ENCODE measurements at regions not wholly inside any gene's neighbourhood (a gene's known extent, or its start where the extent isn't known, plus 50 kb on each side); places are given as distances from the start of the nearest gene placed in this dataset.

GRCh38 chr18:38115201-38115600 lies 549.6 kb upstream of the CELF4 start:
- no peaks in the 10 kb centered on the region for H3K27me3 ChIP-seq
- no peaks in the 10 kb centered on the region for H3K9me3 ChIP-seq
- no peaks in the 10 kb centered on the region for H3K36me3 ChIP-seq
- TF ChIP-seq POLR2A (IDR thresholded peaks at IDR 0.05) (no peak), EP300 (IDR thresholded peaks at IDR 0.05) (no peak)
- TF ChIP-seq, protein P1, sequence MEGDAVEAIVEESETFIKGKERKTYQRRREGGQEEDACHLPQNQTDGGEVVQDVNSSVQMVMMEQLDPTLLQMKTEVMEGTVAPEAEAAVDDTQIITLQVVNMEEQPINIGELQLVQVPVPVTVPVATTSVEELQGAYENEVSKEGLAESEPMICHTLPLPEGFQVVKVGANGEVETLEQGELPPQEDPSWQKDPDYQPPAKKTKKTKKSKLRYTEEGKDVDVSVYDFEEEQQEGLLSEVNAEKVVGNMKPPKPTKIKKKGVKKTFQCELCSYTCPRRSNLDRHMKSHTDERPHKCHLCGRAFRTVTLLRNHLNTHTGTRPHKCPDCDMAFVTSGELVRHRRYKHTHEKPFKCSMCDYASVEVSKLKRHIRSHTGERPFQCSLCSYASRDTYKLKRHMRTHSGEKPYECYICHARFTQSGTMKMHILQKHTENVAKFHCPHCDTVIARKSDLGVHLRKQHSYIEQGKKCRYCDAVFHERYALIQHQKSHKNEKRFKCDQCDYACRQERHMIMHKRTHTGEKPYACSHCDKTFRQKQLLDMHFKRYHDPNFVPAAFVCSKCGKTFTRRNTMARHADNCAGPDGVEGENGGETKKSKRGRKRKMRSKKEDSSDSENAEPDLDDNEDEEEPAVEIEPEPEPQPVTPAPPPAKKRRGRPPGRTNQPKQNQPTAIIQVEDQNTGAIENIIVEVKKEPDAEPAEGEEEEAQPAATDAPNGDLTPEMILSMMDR (IDR thresholded peaks at IDR 0.05), result no peak
- H3K4me1 ChIP-seq (ENCODE audit: insufficient read depth), result no peaks in the 10 kb centered on the region
- no peak for DNase-seq
- no peak overlapping the region for H3K27ac ChIP-seq
- H3K4me3 ChIP-seq, result no peak overlapping the region
- intact Hi-C loops (cut with DNase I), result no loop called here
- 15 to 37% (median 27%) methylated on average over 1 of the region's 1 CpG for WGBS, 3 donors

DNA sequence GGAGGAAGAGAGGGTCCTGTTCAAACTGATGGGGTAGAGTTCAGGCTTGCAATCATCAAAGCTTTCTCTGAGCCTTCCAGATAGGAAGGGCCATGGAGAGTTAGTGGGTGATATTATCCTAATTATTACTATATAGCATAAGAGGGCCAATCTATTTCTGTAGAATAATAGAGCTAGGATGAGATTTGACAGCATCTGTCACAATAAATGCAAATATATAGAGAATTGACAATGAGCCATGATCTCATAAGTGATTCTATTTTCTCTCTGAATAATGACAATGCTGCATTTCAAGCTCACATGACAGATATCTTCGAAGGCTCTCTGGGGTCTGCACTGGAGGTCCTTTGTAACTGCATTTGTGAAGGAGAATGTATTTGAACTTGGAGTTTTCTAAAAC lies 521.9 kb upstream of the CELF4 start:
- Histone ChIP-seq H3K9me3 (no peaks in the 10 kb centered on the region), H3K27ac (no peak overlapping the region), H3K27me3 (no peaks in the 10 kb centered on the region), H3K4me3 (no peak overlapping the region), H3K36me3 (no peaks in the 10 kb centered on the region), H3K4me1 (ENCODE audit: insufficient read depth) (no peaks in the 10 kb centered on the region)
- 73 to 81% (median 73%) methylated on average over 1 of the region's 1 CpG for WGBS, 3 donors
- no peak for DNase-seq
- TF ChIP-seq EP300 (IDR thresholded peaks at IDR 0.05), result no peak
- TF ChIP-seq, protein P1 (IDR thresholded peaks at IDR 0.05), result no peak
- no peak for TF ChIP-seq POLR2A (IDR thresholded peaks at IDR 0.05)
- intact Hi-C loops (cut with DNase I), result loop anchor here in 1 of 4 donors (5.0 kb wide), 1 partner anchor 485 kb away; no protein-coding TSS in a partner anchor

DNA sequence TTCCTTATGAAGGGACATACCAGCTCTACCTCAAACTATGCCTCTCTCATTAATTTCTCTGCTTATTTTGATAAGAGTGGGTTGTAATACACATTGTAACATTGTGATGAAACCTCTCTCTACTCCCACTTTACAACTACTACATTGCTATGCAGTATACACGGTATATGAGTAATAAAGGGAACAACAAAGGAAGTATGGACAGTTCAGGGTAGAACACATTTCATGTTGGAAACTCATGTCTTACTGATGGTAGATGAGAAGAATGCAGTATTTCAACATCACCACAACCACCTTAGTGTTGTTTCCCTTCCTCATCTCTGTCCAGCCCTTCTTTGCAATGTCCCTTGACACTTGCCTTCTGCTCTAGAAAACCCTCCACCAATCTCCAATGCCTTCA lies 515.9 kb upstream of the CELF4 start:
- intact Hi-C loops (cut with DNase I), result no loop called here
- Histone ChIP-seq H3K4me3 (no peak overlapping the region), H3K4me1 (ENCODE audit: insufficient read depth) (no peaks in the 10 kb centered on the region), H3K27me3 (no peaks in the 10 kb centered on the region), H3K9me3 (no peaks in the 10 kb centered on the region), H3K36me3 (no peaks in the 10 kb centered on the region), H3K27ac (no peak overlapping the region)
- TF ChIP-seq, protein P1 (IDR thresholded peaks at IDR 0.05), result no peak
- TF ChIP-seq EP300 (IDR thresholded peaks at IDR 0.05) (no peak), POLR2A (IDR thresholded peaks at IDR 0.05) (no peak)
- DNase-seq, result no peak
- 59 to 78% (median 71%) methylated on average over 1 of the region's 1 CpG for WGBS, 3 donors

- H3K27me3 ChIP-seq, result no peaks in the 10 kb centered on the region
- intact Hi-C loops (cut with DNase I), result loop anchor here in 1 of 4 donors (10.0 kb wide), 1 partner anchor 1392 kb away; no protein-coding TSS in a partner anchor
These were observed 511.6 kb upstream of the CELF4 start for GRCh38 chr18:38077229-38077628.

More at GRCh38 chr18:38077229-38077628, 511.6 kb upstream of the CELF4 start:
- DNase-seq, result no peak
- Histone ChIP-seq H3K4me3 (no peak overlapping the region), H3K9me3 (no peaks in the 10 kb centered on the region), H3K36me3 (no peaks in the 10 kb centered on the region), H3K27ac (no peak overlapping the region), H3K4me1 (ENCODE audit: insufficient read depth) (no peaks in the 10 kb centered on the region)
- 31 to 33% (median 33%) methylated on average over 4 of the region's 4 CpGs for WGBS, 3 donors
- TF ChIP-seq, protein P1 (IDR thresholded peaks at IDR 0.05), result no peak
- TF ChIP-seq EP300 (IDR thresholded peaks at IDR 0.05) (no peak), POLR2A (IDR thresholded peaks at IDR 0.05) (no peak)

Measured in ovary (tissue), 7 donors.